Retinal pigment epithelial cell (primary cell): ENCODE measurements at regions not wholly inside any gene's neighbourhood (a gene's known extent, or its start where the extent isn't known, plus 50 kb on each side); places are given as distances from the start of the nearest gene placed in this dataset.

Source experiments
- DNase-seq: peaks from one replicate; pipeline ENCODE4 v3.0.0-alpha.2; 2010; ENCODE audit warnings: low read depth
- H3K4me3 ChIP-seq: 2 replicates; pipeline ENCODE4 v1.5.1; 2011; ENCODE audit warnings: mild to moderate bottlenecking, low read length, control low read depth, moderate library complexity
- CTCF ChIP-seq: conservative IDR thresholded peaks from 2 replicates; pipeline ENCODE4 v1.5.1; 2011; ENCODE audit warnings: low read depth, low read length, control low read depth, inconsistent platforms

- TF ChIP-seq CTCF, result no peak
- DNase-seq, result no peak
- H3K4me3 ChIP-seq, result no peak overlapping the region
Observed at GRCh38 chr2:109065391-109065734, 63.6 kb upstream of the SH3RF3 start.

DNA sequence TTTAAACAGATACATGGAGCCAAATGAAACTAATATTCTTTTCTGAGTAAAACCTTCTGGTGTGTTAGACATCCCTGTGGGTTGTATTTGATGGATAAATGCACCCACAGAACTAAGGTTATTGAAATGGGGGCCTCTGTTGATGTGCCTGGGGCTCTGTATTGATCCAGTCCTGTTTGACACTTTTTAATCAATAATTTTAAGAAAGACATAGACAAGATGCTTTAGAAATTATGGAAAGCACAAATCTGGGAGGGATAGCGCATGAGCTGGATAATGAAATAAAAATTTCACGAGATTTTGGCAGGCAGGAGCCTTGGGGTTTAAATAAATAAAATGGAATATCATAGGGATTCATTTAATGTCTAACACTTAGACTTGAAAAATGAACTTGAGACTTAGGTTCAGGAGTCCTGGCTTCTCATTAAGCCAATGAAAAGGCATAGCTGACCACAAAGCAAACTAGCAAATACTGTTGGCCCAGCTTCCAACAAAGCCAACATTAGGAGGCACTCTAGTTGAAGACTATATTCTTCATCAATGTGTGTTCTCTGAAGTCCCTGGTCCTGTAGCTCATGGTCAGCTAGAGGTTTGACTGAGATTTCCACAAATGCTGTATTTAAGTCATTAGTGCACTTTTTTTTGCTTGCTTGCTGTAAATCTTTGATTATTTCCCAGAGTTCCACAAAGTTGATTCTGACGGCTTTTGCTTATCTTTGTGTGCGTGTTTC, 64.2 kb upstream of the SH3RF3 start:
- TF ChIP-seq CTCF, result no peak
- no peak for DNase-seq
- H3K4me3 ChIP-seq, result no peak overlapping the region

DNA sequence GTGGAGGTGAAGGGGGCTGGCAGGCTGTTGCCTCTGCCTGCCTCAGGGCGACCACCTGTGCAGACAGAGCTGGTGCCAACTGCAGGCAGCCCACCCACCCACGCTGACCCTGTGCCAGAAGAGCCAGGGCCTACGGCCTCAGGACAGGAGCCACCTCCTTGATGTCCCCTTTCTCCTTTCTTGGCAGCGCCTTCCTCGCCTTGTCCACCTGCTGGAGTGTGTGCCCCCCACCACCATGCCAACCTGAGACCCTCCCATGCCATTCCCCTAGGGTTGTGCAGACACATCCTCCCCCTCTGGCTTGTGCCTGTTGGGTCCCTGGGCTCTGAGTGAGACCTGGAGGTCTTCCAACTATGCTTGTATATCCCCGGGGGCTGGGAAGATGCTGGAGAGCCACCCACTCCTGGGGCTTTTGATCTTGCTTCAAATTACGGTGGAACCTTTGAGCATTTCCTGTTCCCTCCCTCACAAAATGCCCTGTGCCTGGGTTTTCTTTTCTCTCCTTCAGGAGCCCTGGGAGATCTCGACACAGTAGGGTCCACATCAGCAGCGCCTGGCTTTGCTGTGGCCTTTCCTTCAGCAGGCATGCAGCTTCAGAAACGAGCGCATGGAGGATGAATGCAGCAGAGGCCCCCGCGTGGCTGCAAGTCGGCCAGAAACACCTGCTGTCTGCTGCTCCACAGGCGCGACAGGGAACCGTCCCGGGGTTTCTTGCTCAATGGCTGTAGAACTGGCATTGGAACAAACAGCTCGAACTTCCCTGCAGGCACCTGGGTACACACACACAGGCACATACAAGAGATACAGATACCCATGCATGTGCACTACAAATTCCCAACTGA, 65.9 kb upstream of the SH3RF3 start:
- H3K4me3 ChIP-seq, result no peak overlapping the region
- TF ChIP-seq CTCF, result no peak
- DNase-seq, result no peak

DNA sequence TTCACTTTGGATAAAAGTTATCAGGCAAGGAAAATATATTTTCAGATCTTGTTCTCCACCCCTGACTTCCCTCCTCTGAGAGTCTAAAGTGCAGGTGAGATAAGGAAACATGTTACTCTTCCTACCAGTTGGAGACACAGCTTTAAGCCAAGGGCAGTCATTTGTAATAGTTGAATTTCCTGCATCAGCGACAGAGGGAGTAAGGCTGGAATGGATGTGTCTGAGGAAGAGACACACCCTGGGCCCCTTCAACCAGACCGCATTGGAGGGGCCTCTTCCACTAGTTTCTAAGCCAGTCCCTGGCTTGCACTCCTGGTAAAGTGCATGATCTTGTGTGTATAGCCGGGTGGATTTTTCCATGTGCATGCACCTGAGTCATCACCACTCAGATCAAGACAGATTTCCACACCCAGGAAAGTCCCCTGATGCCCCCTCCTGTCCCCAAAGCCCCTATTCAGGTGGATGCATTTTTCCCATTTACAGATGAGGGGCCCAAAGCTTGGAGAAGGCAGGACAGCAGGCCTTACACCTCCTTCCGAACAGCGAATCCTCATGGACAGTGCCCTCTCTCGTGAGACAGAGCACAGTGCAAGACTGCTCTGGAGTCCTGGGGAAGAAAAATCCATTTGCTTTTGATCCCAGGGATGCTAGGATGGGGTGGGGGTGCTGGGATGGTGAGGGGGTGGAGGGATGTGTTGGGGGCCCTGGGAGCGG, 66.7 kb upstream of the SH3RF3 start:
- H3K4me3 ChIP-seq, result no peak overlapping the region
- no peak for DNase-seq
- no peak for TF ChIP-seq CTCF

GRCh38 chr2:109061736-109062135, 67.3 kb upstream of the SH3RF3 start:
- TF ChIP-seq CTCF, result no peak
- no peak overlapping the region for H3K4me3 ChIP-seq
- DNase-seq, result no peak

DNA sequence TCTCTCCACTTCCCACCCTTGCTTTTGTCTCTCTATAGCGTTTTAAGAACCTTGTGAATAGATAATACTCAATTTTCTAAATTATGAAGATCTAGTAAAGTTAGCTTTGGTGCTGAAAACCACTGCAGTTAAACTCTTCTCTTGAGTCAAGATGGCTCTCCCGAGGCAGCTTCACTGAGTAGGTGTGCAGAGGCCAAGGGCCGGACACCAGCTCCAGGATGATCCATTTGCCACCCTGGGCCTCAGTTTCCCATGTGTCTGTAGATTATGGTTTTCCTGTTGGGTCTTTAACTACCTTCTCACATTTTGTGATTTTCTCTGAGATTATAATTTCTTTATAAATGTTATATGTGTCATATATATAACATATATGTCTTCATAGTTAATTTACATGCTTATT, 68.5 kb upstream of the SH3RF3 start:
- DNase-seq, result no peak
- no peak for TF ChIP-seq CTCF
- no peak overlapping the region for H3K4me3 ChIP-seq
